ENCODE measurements at regions not wholly inside any gene's neighbourhood (a gene's known extent, or its start where the extent isn't known, plus 50 kb on each side); places are given as distances from the start of the nearest gene placed in this dataset.

- no peak for TF ChIP-seq CTCF (IDR thresholded peaks at IDR 0.05; ENCODE audit: insufficient read depth, low read length, poor library complexity, severe bottlenecking)
- TF ChIP-seq EZH2phosphoT487 (conservative IDR thresholded peaks at IDR 0.05; ENCODE audit: low read length), result no peak
Observed at GRCh38 chr5:88948746-88949600, 66.0 kb upstream of the MEF2C start.

All from SU-DHL-6 (cell line).